Lung (tissue), 11 donors: ENCODE measurements at regions not wholly inside any gene's neighbourhood (a gene's known extent, or its start where the extent isn't known, plus 50 kb on each side); places are given as distances from the start of the nearest gene placed in this dataset.

ENCODE experiments used
- ATAC-seq: fragments of 200-7000 bp; cut with Tn5 transposase; one replicate; pipeline ENCODE4 v1.9.1; 2020; ENCODE audit warnings: moderate number of reproducible peaks; ENCODE audit not compliant: insufficient read depth, low FRiP score
- DNase-seq, 3 donors: peaks; one replicate each; pipeline ENCODE4 v3.0.0-alpha.2; 2013 to 2017
- H3K27ac ChIP-seq, 2 donors: one replicate each; pipeline ENCODE4 v1.5.1; 2013; ENCODE audit warnings: mild to moderate bottlenecking in 2 of 2, moderate library complexity in 2 of 2, control low read depth in 1 of 2, inconsistent platforms in 1 of 2, low read depth in 1 of 2, low read length in 1 of 2
- H3K27me3 ChIP-seq, 3 donors: one replicate each; pipeline ENCODE4 v1.5.1; 2013; ENCODE audit warnings: low read length in 2 of 3; ENCODE audit not compliant: control insufficient read depth in 3 of 3, insufficient read depth in 3 of 3
- H3K36me3 ChIP-seq, 4 donors: one replicate each; pipeline ENCODE4 v1.5.1; 2013; ENCODE audit warnings: low read length in 4 of 4, mild to moderate bottlenecking in 1 of 4, moderate library complexity in 1 of 4; ENCODE audit not compliant: control insufficient read depth in 4 of 4, insufficient read depth in 4 of 4
- H3K4me1 ChIP-seq, 5 donors: one replicate each; pipeline ENCODE4 v1.5.1; 2013; ENCODE audit warnings: low read length in 5 of 5, mild to moderate bottlenecking in 2 of 5, moderate library complexity in 1 of 5; ENCODE audit not compliant: control insufficient read depth in 5 of 5, insufficient read depth in 5 of 5
- H3K4me3 ChIP-seq: one replicate; pipeline ENCODE4 v1.5.1; 2013; ENCODE audit warnings: mild to moderate bottlenecking, control low read depth, moderate library complexity
- H3K9ac ChIP-seq, 2 donors: one replicate each; pipeline ENCODE4 v1.5.1; 2013; ENCODE audit warnings: low read length in 2 of 2, control low read depth in 1 of 2; ENCODE audit not compliant: insufficient read depth in 1 of 2
- H3K9me3 ChIP-seq, 4 donors: one replicate each; pipeline ENCODE4 v1.5.1; 2013; ENCODE audit warnings: low read length in 3 of 4, mild to moderate bottlenecking in 1 of 4, moderate library complexity in 1 of 4; ENCODE audit not compliant: control insufficient read depth in 4 of 4, insufficient read depth in 3 of 4
- CTCF ChIP-seq: IDR thresholded peaks from 2 replicates; pipeline ENCODE4 v1.5.1; 2012; ENCODE audit warnings: mild to moderate bottlenecking; ENCODE audit errors: control extremely low read depth, extremely low read depth
- WGBS, 2 donors: extraction: QIAGEN DNeasy Blood & Tissue Kit; methylation state at CpG; one replicate each; pipeline ENCODE4 v1.1.7; 2013; 5-methylcytosine and 5-hydroxymethylcytosine counted together
- donor health status: control.
- donor health status: control.
- donor health status: Bipolar disorder and iron deficiency.
- donor health status: healthy.
- donor health status: DM: yes; HTN: yes; CAD: no.

GRCh38 chr3:166900866-166901577 is 479.1 kb downstream of the ZBBX start:
- no peak for TF ChIP-seq CTCF
- DNase-seq = no peak
- H3K9ac ChIP-seq = no peak overlapping the region
- no peak overlapping the region for H3K4me3 ChIP-seq
- no peaks in the 10 kb centered on the region for H3K27me3 ChIP-seq
- no peak overlapping the region for H3K27ac ChIP-seq
- WGBS, 2 donors = 79 to 86% methylated on average over 3 of the region's 3 CpGs
- H3K4me1 ChIP-seq = no peaks in the 10 kb centered on the region
- no peak for ATAC-seq
- no peaks in the 10 kb centered on the region for H3K36me3 ChIP-seq
- H3K9me3 ChIP-seq = no peaks in the 10 kb centered on the region

DNA sequence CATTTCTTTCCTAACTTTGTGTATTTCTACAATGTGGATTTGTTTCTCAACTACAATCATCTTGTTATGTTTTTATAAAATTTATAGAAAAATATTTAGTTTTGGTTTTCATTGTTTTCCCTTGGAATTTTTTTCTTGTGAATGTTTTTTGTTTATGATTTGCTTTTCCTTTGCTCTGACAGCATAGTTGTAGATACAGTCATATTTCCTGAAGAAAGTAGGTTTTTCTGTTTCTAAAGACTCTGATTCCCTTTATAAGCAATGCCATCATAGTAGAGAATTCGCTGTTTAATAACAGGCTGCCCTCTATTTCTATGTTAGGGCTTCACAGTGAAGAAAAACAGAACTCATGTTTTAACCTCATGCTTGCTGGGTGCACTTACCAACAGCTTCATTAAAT is 482.3 kb downstream of the ZBBX start:
- H3K4me3 ChIP-seq = no peak overlapping the region
- H3K36me3 ChIP-seq = no peaks in the 10 kb centered on the region
- no peaks in the 10 kb centered on the region for H3K27me3 ChIP-seq
- ATAC-seq (no peak), DNase-seq (no peak)
- no peak overlapping the region for H3K9ac ChIP-seq
- H3K4me1 ChIP-seq = no peaks in the 10 kb centered on the region
- H3K9me3 ChIP-seq = no peaks in the 10 kb centered on the region
- no peak overlapping the region for H3K27ac ChIP-seq
- WGBS, 2 donors = 71 to 72% methylated on average over 1 of the region's 1 CpG
- TF ChIP-seq CTCF = no peak

GRCh38 chr3:166889241-166889640 is 490.9 kb downstream of the ZBBX start:
- ATAC-seq = no peak
- Histone ChIP-seq H3K9me3 (no peaks in the 10 kb centered on the region), H3K4me3 (no peak overlapping the region), H3K36me3 (no peaks in the 10 kb centered on the region), H3K9ac (no peak overlapping the region), H3K27ac (no peak overlapping the region), H3K4me1 (no peaks in the 10 kb centered on the region), H3K27me3 (no peaks in the 10 kb centered on the region)
- DNase-seq = no peak
- 75 to 82% methylated on average over 2 of the region's 2 CpGs for WGBS, 2 donors
- no peak for TF ChIP-seq CTCF

- ATAC-seq = no peak
Observed at GRCh38 chr3:166879661-166880060, 500.4 kb downstream of the ZBBX start.

More at GRCh38 chr3:166879661-166880060, 500.4 kb downstream of the ZBBX start:
- 90 to 95% methylated on average over 2 of the region's 2 CpGs for WGBS, 2 donors
- DNase-seq = no peak
- H3K4me1 ChIP-seq = no peaks in the 10 kb centered on the region
- H3K4me3 ChIP-seq = no peak overlapping the region
- no peaks in the 10 kb centered on the region for H3K9me3 ChIP-seq
- no peak overlapping the region for H3K27ac ChIP-seq
- no peak overlapping the region for H3K9ac ChIP-seq
- no peaks in the 10 kb centered on the region for H3K27me3 ChIP-seq
- no peak for TF ChIP-seq CTCF
- H3K36me3 ChIP-seq = no peaks in the 10 kb centered on the region
